Keratinocyte (primary cell): ENCODE measurements at regions not wholly inside any gene's neighbourhood (a gene's known extent, or its start where the extent isn't known, plus 50 kb on each side); places are given as distances from the start of the nearest gene placed in this dataset.

Source experiments
- DNase-seq: peaks from one replicate; pipeline ENCODE4 v3.0.0-alpha.2; 2011; ENCODE audit warnings: low read depth, missing footprints, low spot score
- FAIRE-seq: peaks from 2 replicates; lab custom pipeline; 2011; peaks lifted over from hg19 to GRCh38; lab: Jason Lieb, UNC
- H2AFZ ChIP-seq: 2 replicates; pipeline ENCODE4 v1.6.0; 2012; ENCODE audit warnings: low read length, control low read depth, inconsistent platforms; ENCODE audit not compliant: control insufficient read depth
- H3K27ac ChIP-seq: 2 replicates; pipeline ENCODE4 v1.5.1; 2011; ENCODE audit warnings: low read length; ENCODE audit not compliant: control insufficient read depth, insufficient read depth
- H3K27me3 ChIP-seq: 3 replicates; pipeline ENCODE4 v1.6.0; 2011; ENCODE audit warnings: low read length; ENCODE audit not compliant: control insufficient read depth, insufficient read depth; ENCODE audit errors: extremely low read depth
- H3K36me3 ChIP-seq, 2 experiments: 2 replicates in 1 of 2; 3 replicates in 1 of 2; pipeline ENCODE4 v1.5.1; 2011; ENCODE audit warnings: low read length in 2 of 2, mild to moderate bottlenecking in 1 of 2; ENCODE audit not compliant: control insufficient read depth in 2 of 2, insufficient read depth in 2 of 2; ENCODE audit errors: extremely low read depth in 1 of 2
- H3K4me1 ChIP-seq: 3 replicates; pipeline ENCODE4 v1.5.1; 2011; ENCODE audit warnings: low read length; ENCODE audit not compliant: control insufficient read depth, insufficient read depth; ENCODE audit errors: extremely low read depth
- H3K4me2 ChIP-seq: 3 replicates; pipeline ENCODE4 v1.6.0; 2011; ENCODE audit warnings: low read depth, low read length; ENCODE audit not compliant: control insufficient read depth, insufficient read depth; ENCODE audit errors: extremely low read depth
- H3K4me3 ChIP-seq, 3 experiments: fragments of 200-600 bp in 1 of 3; sonication (generic) in 1 of 3; 2 replicates in 2 of 3; 3 replicates in 1 of 3; pipeline ENCODE4 v1.5.1; 2011 to 2016; ENCODE audit warnings: low read length in 3 of 3, mild to moderate bottlenecking in 3 of 3, control low read depth in 2 of 3, inconsistent platforms in 1 of 3, low read depth in 1 of 3, mixed read lengths in 1 of 3, mixed run types in 1 of 3, moderate library complexity in 1 of 3; ENCODE audit not compliant: control insufficient read depth in 2 of 3, insufficient read depth in 2 of 3; ENCODE audit errors: extremely low read depth in 1 of 3
- H3K79me2 ChIP-seq: 2 replicates; pipeline ENCODE4 v1.6.0; 2012; ENCODE audit warnings: low read length; ENCODE audit not compliant: control insufficient read depth, insufficient read depth
- H3K9ac ChIP-seq: 3 replicates; pipeline ENCODE4 v1.6.0; 2011; ENCODE audit warnings: low read length; ENCODE audit not compliant: control insufficient read depth, insufficient read depth; ENCODE audit errors: extremely low read depth
- H3K9me1 ChIP-seq: 3 replicates; pipeline ENCODE4 v1.6.0; 2011; ENCODE audit warnings: low read length; ENCODE audit not compliant: control insufficient read depth, insufficient read depth; ENCODE audit errors: extremely low read depth
- H3K9me3 ChIP-seq: 2 replicates; pipeline ENCODE4 v1.5.1; 2012; ENCODE audit warnings: low read depth, low read length; ENCODE audit not compliant: control insufficient read depth
- H4K20me1 ChIP-seq: 3 replicates; pipeline ENCODE4 v1.6.0; 2011; ENCODE audit warnings: low read length; ENCODE audit not compliant: control insufficient read depth, insufficient read depth; ENCODE audit errors: extremely low read depth
- CTCF ChIP-seq, 3 experiments: IDR thresholded peaks in 1 of 3; conservative IDR thresholded peaks in 1 of 3; optimal IDR thresholded peaks in 1 of 3; 2 replicates in 2 of 3; 3 replicates in 1 of 3; pipeline versions ENCODE3 to v1.5.1; 2011; ENCODE audit warnings: low read length in 3 of 3, mild to moderate bottlenecking in 3 of 3, moderate library complexity in 2 of 3, control low read depth in 1 of 3, inconsistent platforms in 1 of 3; ENCODE audit not compliant: insufficient read depth in 2 of 3; ENCODE audit errors: extremely low read depth in 1 of 3
- EZH2 ChIP-seq: IDR thresholded peaks from one replicate; pipeline ENCODE4 v1.6.1; 2012; ENCODE audit warnings: inconsistent platforms, mild to moderate bottlenecking, low read length, moderate library complexity
- dilution Hi-C: fragments of 300-500 bp; cut with MboI; formaldehyde crosslinking; loops from one replicate; pipeline ENCODE4 v1.7.0; 2020; ENCODE audit warnings: low sequenced_read_pairs; ENCODE audit not compliant: extremely low pct_ligation_motif_present

DNA sequence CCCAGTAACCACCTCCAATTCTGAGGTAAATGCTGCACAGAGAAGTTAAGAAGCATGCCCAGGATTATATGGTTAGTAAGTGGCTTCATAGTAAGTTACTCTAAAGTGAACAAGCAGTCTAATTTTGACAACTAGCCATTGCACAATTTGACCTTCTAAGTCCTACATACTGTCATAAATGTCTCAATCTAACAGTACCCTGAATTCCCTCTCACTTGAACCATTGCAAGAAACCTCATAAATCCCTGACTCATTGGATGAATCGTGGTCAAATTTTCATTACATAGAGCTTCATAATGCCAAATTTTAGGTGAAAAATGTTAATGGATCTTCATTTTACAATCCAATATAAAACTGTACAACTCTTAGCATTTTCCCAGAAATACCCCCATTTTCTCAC is 217.3 kb upstream of the GRIA4 start:
- dilution Hi-C loops, result no loop called here
- H2AFZ ChIP-seq, result no peak overlapping the region
- no peak for FAIRE-seq
- H3K9me1 ChIP-seq, result no peaks in the 10 kb centered on the region
- no peaks in the 10 kb centered on the region for H3K9me3 ChIP-seq
- H3K9ac ChIP-seq, result no peak overlapping the region
- H3K4me1 ChIP-seq, result no peaks in the 10 kb centered on the region
- H3K4me2 ChIP-seq, result no peak overlapping the region
- H3K79me2 ChIP-seq, result no peaks in the 10 kb centered on the region
- no peak for DNase-seq
- no peak overlapping the region for H3K4me3 ChIP-seq
- no peak overlapping the region for H3K27ac ChIP-seq
- H3K27me3 ChIP-seq, result no peaks in the 10 kb centered on the region
- no peaks in the 10 kb centered on the region for H3K36me3 ChIP-seq
- TF ChIP-seq EZH2 (no peak), CTCF (optimal IDR thresholded peaks at IDR 0.05 in 1 of 3, IDR thresholded peaks at IDR 0.05 in 1 of 3, conservative IDR thresholded peaks at IDR 0.05 in 1 of 3; ENCODE audit: extremely low read depth in 1 of 3, insufficient read depth in 2 of 3, low read length in 3 of 3) (no peak)
- no peaks in the 10 kb centered on the region for H4K20me1 ChIP-seq

DNA sequence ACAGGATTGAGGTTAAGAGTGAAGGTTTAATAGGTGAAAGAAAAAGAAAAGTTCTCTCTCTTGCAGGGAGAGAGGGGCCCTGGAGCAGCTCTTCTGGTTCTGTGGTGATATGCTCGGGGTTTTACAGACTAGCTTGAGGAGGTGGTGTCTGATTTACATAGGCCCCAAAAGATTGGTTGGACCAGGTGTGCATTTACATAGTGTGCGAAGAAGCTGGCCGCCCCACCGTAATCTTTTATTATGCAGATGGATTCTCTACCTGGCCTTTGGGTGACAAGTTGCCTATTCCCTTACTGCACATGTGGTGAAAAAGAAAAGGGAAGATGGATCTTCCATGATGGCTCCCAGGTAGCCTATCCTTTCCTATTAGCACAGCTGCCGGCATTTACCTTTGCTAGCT is 219.9 kb upstream of the GRIA4 start:
- TF ChIP-seq CTCF (optimal IDR thresholded peaks at IDR 0.05 in 1 of 3, IDR thresholded peaks at IDR 0.05 in 1 of 3, conservative IDR thresholded peaks at IDR 0.05 in 1 of 3; ENCODE audit: extremely low read depth in 1 of 3, insufficient read depth in 2 of 3, low read length in 3 of 3), result no peak
- TF ChIP-seq EZH2, result no peak
- Histone ChIP-seq H3K9me1 (no peaks in the 10 kb centered on the region), H3K4me3 (no peak overlapping the region), H3K9ac (no peak overlapping the region), H3K27me3 (no peaks in the 10 kb centered on the region), H2AFZ (no peak overlapping the region), H3K27ac (no peak overlapping the region), H4K20me1 (no peaks in the 10 kb centered on the region), H3K9me3 (no peaks in the 10 kb centered on the region), H3K36me3 (no peaks in the 10 kb centered on the region), H3K79me2 (no peaks in the 10 kb centered on the region), H3K4me2 (no peak overlapping the region), H3K4me1 (no peaks in the 10 kb centered on the region)
- FAIRE-seq, result no peak
- no peak for DNase-seq
- dilution Hi-C loops, result no loop called here
